ENCODE measurements at regions not wholly inside any gene's neighbourhood (a gene's known extent, or its start where the extent isn't known, plus 50 kb on each side); places are given as distances from the start of the nearest gene placed in this dataset.

- Histone ChIP-seq H3K14ac (ENCODE audit: low read length in 2 of 2) (no peak overlapping the region), H2BK15ac (ENCODE audit: low read depth, poor library complexity, severe bottlenecking) (no peak overlapping the region), H2AFZ (ENCODE audit: low read depth, low read length) (no peak overlapping the region), H2BK120ac (ENCODE audit: low read depth, low read length) (no peak overlapping the region), H3K23ac (ENCODE audit: low read length in 2 of 2) (no peak overlapping the region), H2AK5ac (ENCODE audit: low read length, severe bottlenecking) (no peak overlapping the region), H2BK5ac (ENCODE audit: low read depth, low read length, poor library complexity, severe bottlenecking) (no peak overlapping the region), H2BK12ac (ENCODE audit: low read length in 2 of 2) (no peak overlapping the region), H3K4me3 (ENCODE audit: insufficient read depth in 1 of 2, low read depth in 1 of 2, low read length in 2 of 2) (no peak overlapping the region), H4K91ac (ENCODE audit: low read length) (no peak overlapping the region), H3K27me3 (ENCODE audit: control insufficient read depth in 1 of 2, insufficient read depth in 1 of 2, low read length in 2 of 2) (no peaks in the 10 kb centered on the region), H3K4me1 (ENCODE audit: control insufficient read depth, insufficient read depth, low read depth, low read length) (no peaks in the 10 kb centered on the region), H3K9me3 (ENCODE audit: control insufficient read depth, low read length) (no peaks in the 10 kb centered on the region), H3K18ac (ENCODE audit: low read depth in 1 of 2, low read length in 2 of 2) (no peak overlapping the region), H3K9ac (ENCODE audit: low read length) (no peak overlapping the region), H3K27ac (ENCODE audit: low read length, poor library complexity, severe bottlenecking) (no peak overlapping the region), H4K8ac (ENCODE audit: low read length) (peak overlapping the region; percentile 46), H3K79me1 (replicated peaks; ENCODE audit: low read length, poor library complexity, severe bottlenecking) (no peaks in the 10 kb centered on the region), H3K36me3 (ENCODE audit: control insufficient read depth in 1 of 2, insufficient read depth in 2 of 2, low read depth in 1 of 2, low read length in 2 of 2) (no peaks in the 10 kb centered on the region), H3K4ac (ENCODE audit: low read depth in 1 of 2, low read length in 2 of 2) (no peak overlapping the region), H3K4me2 (ENCODE audit: low read length, poor library complexity, severe bottlenecking) (no peak overlapping the region)
- 74% methylated on average over 11 of the region's 11 CpGs for WGBS
- DNase-seq, result no peak
Observed at GRCh38 chr12:42735861-42736361, 146.4 kb upstream of the PRICKLE1 start.

DNA sequence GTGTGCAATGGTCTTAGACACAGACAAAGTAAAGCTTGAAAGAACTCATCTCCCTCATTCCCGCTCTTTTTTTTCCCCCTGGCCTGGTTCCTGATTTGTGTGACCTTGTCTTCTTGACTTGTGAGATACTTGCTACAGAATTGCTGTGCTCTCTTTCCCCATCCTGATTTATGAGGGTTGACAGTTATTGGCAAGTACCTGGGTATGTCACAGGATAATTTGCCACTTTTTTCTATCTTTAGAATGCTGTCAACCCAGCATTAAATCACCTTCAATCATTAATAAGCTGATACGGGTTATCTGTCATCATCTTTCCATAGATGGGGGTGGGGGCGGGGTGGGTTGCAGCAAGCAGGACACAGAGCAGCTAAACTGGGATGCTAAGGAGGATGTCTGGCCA, 144.4 kb upstream of the PRICKLE1 start:
- Histone ChIP-seq H2BK5ac (ENCODE audit: low read depth, low read length, poor library complexity, severe bottlenecking) (no peak overlapping the region), H4K8ac (ENCODE audit: low read length) (no peak overlapping the region), H3K14ac (ENCODE audit: low read length in 2 of 2) (no peak overlapping the region), H3K18ac (ENCODE audit: low read depth in 1 of 2, low read length in 2 of 2) (no peak overlapping the region), H3K4me3 (ENCODE audit: insufficient read depth in 1 of 2, low read depth in 1 of 2, low read length in 2 of 2) (no peak overlapping the region), H3K79me1 (replicated peaks; ENCODE audit: low read length, poor library complexity, severe bottlenecking) (no peaks in the 10 kb centered on the region), H4K91ac (ENCODE audit: low read length) (no peak overlapping the region), H2BK12ac (ENCODE audit: low read length in 2 of 2) (no peak overlapping the region), H2AK5ac (ENCODE audit: low read length, severe bottlenecking) (no peak overlapping the region), H2BK15ac (ENCODE audit: low read depth, poor library complexity, severe bottlenecking) (no peak overlapping the region), H3K36me3 (ENCODE audit: control insufficient read depth in 1 of 2, insufficient read depth in 2 of 2, low read depth in 1 of 2, low read length in 2 of 2) (no peaks in the 10 kb centered on the region), H2BK120ac (ENCODE audit: low read depth, low read length) (no peak overlapping the region), H3K23ac (ENCODE audit: low read length in 2 of 2) (no peak overlapping the region), H3K4ac (ENCODE audit: low read depth in 1 of 2, low read length in 2 of 2) (no peak overlapping the region), H3K27ac (ENCODE audit: low read length, poor library complexity, severe bottlenecking) (no peak overlapping the region), H2AFZ (ENCODE audit: low read depth, low read length) (no peak overlapping the region), H3K27me3 (ENCODE audit: control insufficient read depth in 1 of 2, insufficient read depth in 1 of 2, low read length in 2 of 2) (no peaks in the 10 kb centered on the region), H3K4me1 (ENCODE audit: control insufficient read depth, insufficient read depth, low read depth, low read length) (peaks cover 1% of the 10 kb centered on the region), H3K9ac (ENCODE audit: low read length) (no peak overlapping the region), H3K4me2 (ENCODE audit: low read length, poor library complexity, severe bottlenecking) (no peak overlapping the region), H3K9me3 (ENCODE audit: control insufficient read depth, low read length) (no peaks in the 10 kb centered on the region)
- 87% methylated on average over 2 of the region's 3 CpGs for WGBS
- no peak for DNase-seq

DNA sequence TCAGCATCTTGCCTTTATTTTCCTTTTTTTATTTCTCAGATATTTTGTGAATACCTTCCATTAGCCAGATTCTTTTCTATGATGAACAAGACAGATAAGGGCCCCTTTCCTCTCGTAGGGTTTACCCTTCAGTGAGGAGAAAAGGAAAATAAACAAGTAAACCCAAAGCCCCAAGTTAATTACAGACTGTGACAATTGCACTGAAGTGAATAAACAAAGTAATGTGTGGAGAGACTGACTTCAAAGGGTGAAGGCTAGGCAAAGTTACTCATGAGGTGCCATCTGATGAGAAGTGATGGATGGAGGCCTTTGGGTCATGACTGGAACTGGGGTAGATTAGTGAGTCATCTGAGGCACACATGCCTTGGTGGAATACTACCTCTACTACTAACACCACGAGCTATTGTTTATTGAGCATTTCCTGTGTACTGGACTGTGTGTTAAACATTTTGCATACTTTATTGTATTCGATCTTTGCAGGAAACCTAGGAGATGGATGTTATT, 143.4 kb upstream of the PRICKLE1 start:
- Histone ChIP-seq H3K4me2 (ENCODE audit: low read length, poor library complexity, severe bottlenecking) (no peak overlapping the region), H3K27ac (ENCODE audit: low read length, poor library complexity, severe bottlenecking) (no peak overlapping the region), H2AFZ (ENCODE audit: low read depth, low read length) (no peak overlapping the region), H3K27me3 (ENCODE audit: control insufficient read depth in 1 of 2, insufficient read depth in 1 of 2, low read length in 2 of 2) (no peaks in the 10 kb centered on the region), H2BK120ac (ENCODE audit: low read depth, low read length) (no peak overlapping the region), H3K79me1 (replicated peaks; ENCODE audit: low read length, poor library complexity, severe bottlenecking) (no peaks in the 10 kb centered on the region), H2BK15ac (ENCODE audit: low read depth, poor library complexity, severe bottlenecking) (no peak overlapping the region), H3K9ac (ENCODE audit: low read length) (no peak overlapping the region), H3K18ac (ENCODE audit: low read depth in 1 of 2, low read length in 2 of 2) (no peak overlapping the region), H3K9me3 (ENCODE audit: control insufficient read depth, low read length) (peaks cover 2% of the 10 kb centered on the region), H3K14ac (ENCODE audit: low read length in 2 of 2) (no peak overlapping the region), H4K8ac (ENCODE audit: low read length) (no peak overlapping the region), H4K91ac (ENCODE audit: low read length) (no peak overlapping the region), H2BK12ac (ENCODE audit: low read length in 2 of 2) (no peak overlapping the region), H3K4me3 (ENCODE audit: insufficient read depth in 1 of 2, low read depth in 1 of 2, low read length in 2 of 2) (no peak overlapping the region), H2BK5ac (ENCODE audit: low read depth, low read length, poor library complexity, severe bottlenecking) (no peak overlapping the region), H2AK5ac (ENCODE audit: low read length, severe bottlenecking) (no peak overlapping the region), H3K4ac (ENCODE audit: low read depth in 1 of 2, low read length in 2 of 2) (no peak overlapping the region), H3K23ac (ENCODE audit: low read length in 2 of 2) (no peak overlapping the region), H3K36me3 (ENCODE audit: control insufficient read depth in 1 of 2, insufficient read depth in 2 of 2, low read depth in 1 of 2, low read length in 2 of 2) (no peaks in the 10 kb centered on the region), H3K4me1 (ENCODE audit: control insufficient read depth, insufficient read depth, low read depth, low read length) (peaks cover 1% of the 10 kb centered on the region)
- DNase-seq, result no peak
- 11% methylated on average over 2 of the region's 3 CpGs for WGBS

GRCh38 chr12:42730291-42730690, 140.7 kb upstream of the PRICKLE1 start:
- Histone ChIP-seq H3K4me1 (ENCODE audit: control insufficient read depth, insufficient read depth, low read depth, low read length) (peaks cover 1% of the 10 kb centered on the region), H2BK120ac (ENCODE audit: low read depth, low read length) (no peak overlapping the region), H4K91ac (ENCODE audit: low read length) (no peak overlapping the region), H3K9ac (ENCODE audit: low read length) (no peak overlapping the region), H3K18ac (ENCODE audit: low read depth in 1 of 2, low read length in 2 of 2) (no peak overlapping the region), H2AFZ (ENCODE audit: low read depth, low read length) (no peak overlapping the region), H3K27ac (ENCODE audit: low read length, poor library complexity, severe bottlenecking) (peak overlapping the region; percentile 62), H2AK5ac (ENCODE audit: low read length, severe bottlenecking) (no peak overlapping the region), H3K4ac (ENCODE audit: low read depth in 1 of 2, low read length in 2 of 2) (no peak overlapping the region), H3K27me3 (ENCODE audit: control insufficient read depth in 1 of 2, insufficient read depth in 1 of 2, low read length in 2 of 2) (no peaks in the 10 kb centered on the region), H3K4me2 (ENCODE audit: low read length, poor library complexity, severe bottlenecking) (no peak overlapping the region), H2BK5ac (ENCODE audit: low read depth, low read length, poor library complexity, severe bottlenecking) (no peak overlapping the region), H2BK12ac (ENCODE audit: low read length in 2 of 2) (no peak overlapping the region), H2BK15ac (ENCODE audit: low read depth, poor library complexity, severe bottlenecking) (no peak overlapping the region), H3K9me3 (ENCODE audit: control insufficient read depth, low read length) (peaks cover 11% of the 10 kb centered on the region), H3K14ac (ENCODE audit: low read length in 2 of 2) (no peak overlapping the region), H3K79me1 (replicated peaks; ENCODE audit: low read length, poor library complexity, severe bottlenecking) (no peaks in the 10 kb centered on the region), H3K23ac (ENCODE audit: low read length in 2 of 2) (no peak overlapping the region), H4K8ac (ENCODE audit: low read length) (no peak overlapping the region), H3K4me3 (ENCODE audit: insufficient read depth in 1 of 2, low read depth in 1 of 2, low read length in 2 of 2) (no peak overlapping the region), H3K36me3 (ENCODE audit: control insufficient read depth in 1 of 2, insufficient read depth in 2 of 2, low read depth in 1 of 2, low read length in 2 of 2) (no peaks in the 10 kb centered on the region)
- 87% methylated on average over 4 of the region's 4 CpGs for WGBS
- peak; percentile 18 for DNase-seq
